ENCODE measurements at regions not wholly inside any gene's neighbourhood (a gene's known extent, or its start where the extent isn't known, plus 50 kb on each side); places are given as distances from the start of the nearest gene placed in this dataset.
"Not testable (repeated sequence)": the region's sequence is repeated elsewhere in the genome, so short reads cannot be mapped to it uniquely, and the experiment has no call there.

GRCh38 chr1:106393046-106393445 lies 663.4 kb upstream of the PRMT6 start:
- no peaks in the 10 kb centered on the region for H3K4me1 Mint-ChIP-seq
- H3K4me3 Mint-ChIP-seq = no peak overlapping the region
- H3K36me3 Mint-ChIP-seq (ENCODE audit: low read depth) = no peaks in the 10 kb centered on the region
- H3K27me3 Mint-ChIP-seq = no peaks in the 10 kb centered on the region
- no peaks in the 10 kb centered on the region for H3K9me3 Mint-ChIP-seq
- no peak for DNase-seq
- intact Hi-C loops (cut with micrococcal nuclease) = no loop called here
- H3K27ac Mint-ChIP-seq = no peak overlapping the region

GRCh38 chr1:106396020-106396419 lies 660.5 kb upstream of the PRMT6 start:
- Mint-ChIP-seq H3K27ac (no peak overlapping the region), H3K9me3 (peaks cover 4% of the 10 kb centered on the region), H3K27me3 (no peaks in the 10 kb centered on the region), H3K4me1 (no peaks in the 10 kb centered on the region), H3K4me3 (no peak overlapping the region), H3K36me3 (ENCODE audit: low read depth) (no peaks in the 10 kb centered on the region)
- intact Hi-C loops (cut with micrococcal nuclease) = no loop called here
- DNase-seq = no peak

GRCh38 chr1:106398391-106398790 lies 658.1 kb upstream of the PRMT6 start:
- Mint-ChIP-seq H3K36me3 (ENCODE audit: low read depth) (no peaks in the 10 kb centered on the region), H3K4me3 (no peak overlapping the region), H3K27me3 (no peaks in the 10 kb centered on the region), H3K27ac (no peak overlapping the region), H3K4me1 (no peaks in the 10 kb centered on the region), H3K9me3 (peaks cover 4% of the 10 kb centered on the region)
- intact Hi-C loops (cut with micrococcal nuclease) = no loop called here
- DNase-seq = no peak

GRCh38 chr1:106406114-106406513 lies 650.4 kb upstream of the PRMT6 start:
- H3K4me3 Mint-ChIP-seq = no peak overlapping the region
- no peaks in the 10 kb centered on the region for H3K27me3 Mint-ChIP-seq
- H3K9me3 Mint-ChIP-seq = no peaks in the 10 kb centered on the region
- H3K27ac Mint-ChIP-seq = no peak overlapping the region
- no peak for DNase-seq
- H3K4me1 Mint-ChIP-seq = no peaks in the 10 kb centered on the region
- no peaks in the 10 kb centered on the region for H3K36me3 Mint-ChIP-seq (ENCODE audit: low read depth)
- intact Hi-C loops (cut with micrococcal nuclease) = no loop called here

GRCh38 chr1:106412321-106412720 lies 644.2 kb upstream of the PRMT6 start:
- H3K4me3 Mint-ChIP-seq; H3K9me3 Mint-ChIP-seq; DNase-seq; H3K36me3 Mint-ChIP-seq (ENCODE audit: low read depth); intact Hi-C loops (cut with micrococcal nuclease); H3K4me1 Mint-ChIP-seq; H3K27me3 Mint-ChIP-seq; H3K27ac Mint-ChIP-seq: not testable (repeated sequence)

GRCh38 chr1:106435269-106435668 lies 621.2 kb upstream of the PRMT6 start:
- H3K36me3 Mint-ChIP-seq (ENCODE audit: low read depth) = no peaks in the 10 kb centered on the region
- peaks cover 4% of the 10 kb centered on the region for H3K9me3 Mint-ChIP-seq
- intact Hi-C loops (cut with micrococcal nuclease) = no loop called here
- no peak overlapping the region for H3K4me3 Mint-ChIP-seq
- DNase-seq = no peak
- H3K4me1 Mint-ChIP-seq = no peaks in the 10 kb centered on the region
- no peak overlapping the region for H3K27ac Mint-ChIP-seq
- no peaks in the 10 kb centered on the region for H3K27me3 Mint-ChIP-seq

- H3K27ac Mint-ChIP-seq = no peak overlapping the region
- H3K9me3 Mint-ChIP-seq = peaks cover 7% of the 10 kb centered on the region
- intact Hi-C loops (cut with micrococcal nuclease) = no loop called here
- no peaks in the 10 kb centered on the region for H3K36me3 Mint-ChIP-seq (ENCODE audit: low read depth)
- H3K4me3 Mint-ChIP-seq = no peak overlapping the region
- no peak for DNase-seq
- H3K27me3 Mint-ChIP-seq = no peaks in the 10 kb centered on the region
- no peaks in the 10 kb centered on the region for H3K4me1 Mint-ChIP-seq
Measured at GRCh38 chr1:106439475-106439874, 617.0 kb upstream of the PRMT6 start.

- no peaks in the 10 kb centered on the region for H3K36me3 Mint-ChIP-seq (ENCODE audit: low read depth)
- H3K4me1 Mint-ChIP-seq = no peaks in the 10 kb centered on the region
- intact Hi-C loops (cut with micrococcal nuclease) = no loop called here
- DNase-seq = no peak
- no peak overlapping the region for H3K27ac Mint-ChIP-seq
- H3K9me3 Mint-ChIP-seq = peaks cover 7% of the 10 kb centered on the region
- H3K4me3 Mint-ChIP-seq = no peak overlapping the region
- H3K27me3 Mint-ChIP-seq = no peaks in the 10 kb centered on the region
Measured at GRCh38 chr1:106447466-106447865, 609.0 kb upstream of the PRMT6 start.

GRCh38 chr1:106456832-106457231 lies 599.6 kb upstream of the PRMT6 start:
- H3K4me1 Mint-ChIP-seq = no peaks in the 10 kb centered on the region
- intact Hi-C loops (cut with micrococcal nuclease) = no loop called here
- H3K27ac Mint-ChIP-seq = no peak overlapping the region
- no peaks in the 10 kb centered on the region for H3K9me3 Mint-ChIP-seq
- H3K27me3 Mint-ChIP-seq = no peaks in the 10 kb centered on the region
- H3K36me3 Mint-ChIP-seq (ENCODE audit: low read depth) = no peaks in the 10 kb centered on the region
- H3K4me3 Mint-ChIP-seq = no peak overlapping the region
- DNase-seq = no peak

- no peak for DNase-seq
- H3K4me3 Mint-ChIP-seq = no peak overlapping the region
- no peaks in the 10 kb centered on the region for H3K36me3 Mint-ChIP-seq (ENCODE audit: low read depth)
- H3K27ac Mint-ChIP-seq = no peak overlapping the region
- intact Hi-C loops (cut with micrococcal nuclease) = no loop called here
- H3K4me1 Mint-ChIP-seq = no peaks in the 10 kb centered on the region
- H3K9me3 Mint-ChIP-seq = no peaks in the 10 kb centered on the region
- no peaks in the 10 kb centered on the region for H3K27me3 Mint-ChIP-seq
Measured at GRCh38 chr1:106457368-106457767, 599.1 kb upstream of the PRMT6 start.

GRCh38 chr1:106458866-106459265 lies 597.6 kb upstream of the PRMT6 start:
- H3K27ac Mint-ChIP-seq = no peak overlapping the region
- intact Hi-C loops (cut with micrococcal nuclease) = no loop called here

GRCh38 chr1:106459418-106459817 lies 597.1 kb upstream of the PRMT6 start:
- intact Hi-C loops (cut with micrococcal nuclease) = no loop called here
- Mint-ChIP-seq H3K4me1 (no peaks in the 10 kb centered on the region), H3K36me3 (ENCODE audit: low read depth) (no peaks in the 10 kb centered on the region), H3K4me3 (no peak overlapping the region), H3K27me3 (no peaks in the 10 kb centered on the region), H3K9me3 (no peaks in the 10 kb centered on the region), H3K27ac (no peak overlapping the region)
- DNase-seq = no peak

More at GRCh38 chr1:106458866-106459265, 597.6 kb upstream of the PRMT6 start:
- Mint-ChIP-seq H3K36me3 (ENCODE audit: low read depth) (no peaks in the 10 kb centered on the region), H3K4me1 (no peaks in the 10 kb centered on the region), H3K9me3 (no peaks in the 10 kb centered on the region), H3K4me3 (no peak overlapping the region), H3K27me3 (no peaks in the 10 kb centered on the region)
- no peak for DNase-seq

GRCh38 chr1:106465666-106466065 lies 590.8 kb upstream of the PRMT6 start:
- H3K4me1 Mint-ChIP-seq = no peaks in the 10 kb centered on the region

GRCh38 chr1:106480629-106481028 lies 575.8 kb upstream of the PRMT6 start:
- intact Hi-C loops (cut with micrococcal nuclease) = no loop called here
- H3K4me1 Mint-ChIP-seq = no peaks in the 10 kb centered on the region
- no peak overlapping the region for H3K27ac Mint-ChIP-seq
- H3K27me3 Mint-ChIP-seq = no peaks in the 10 kb centered on the region
- H3K4me3 Mint-ChIP-seq = no peak overlapping the region
- H3K9me3 Mint-ChIP-seq = peaks cover 32% of the 10 kb centered on the region
- no peak for DNase-seq
- no peaks in the 10 kb centered on the region for H3K36me3 Mint-ChIP-seq (ENCODE audit: low read depth)

More at GRCh38 chr1:106465666-106466065, 590.8 kb upstream of the PRMT6 start:
- H3K27me3 Mint-ChIP-seq = no peaks in the 10 kb centered on the region
- no peak overlapping the region for H3K27ac Mint-ChIP-seq
- peaks cover 3% of the 10 kb centered on the region for H3K9me3 Mint-ChIP-seq
- intact Hi-C loops (cut with micrococcal nuclease) = no loop called here
- H3K36me3 Mint-ChIP-seq (ENCODE audit: low read depth) = no peaks in the 10 kb centered on the region
- DNase-seq = no peak
- H3K4me3 Mint-ChIP-seq = no peak overlapping the region

- H3K4me3 Mint-ChIP-seq = no peak overlapping the region
Measured at GRCh38 chr1:106492880-106493279, 563.6 kb upstream of the PRMT6 start.

More at GRCh38 chr1:106492880-106493279, 563.6 kb upstream of the PRMT6 start:
- Mint-ChIP-seq H3K27ac (no peak overlapping the region), H3K4me1 (no peaks in the 10 kb centered on the region), H3K9me3 (no peaks in the 10 kb centered on the region), H3K27me3 (no peaks in the 10 kb centered on the region), H3K36me3 (ENCODE audit: low read depth) (no peaks in the 10 kb centered on the region)
- DNase-seq = no peak
- intact Hi-C loops (cut with micrococcal nuclease) = no loop called here

All from activated CD4-positive, alpha-beta T cell treated with anti-CD3 and anti-CD28 coated beads, Interleukin-2, amount 10 ng/mL, durations not matched to agents 24 days and 14 days (primary cell).